B cell (primary cell): ENCODE measurements at regions not wholly inside any gene's neighbourhood (a gene's known extent, or its start where the extent isn't known, plus 50 kb on each side); places are given as distances from the start of the nearest gene placed in this dataset.

Experiments used
- ATAC-seq: fragments of 200-7000 bp; cut with Tn5 transposase; one replicate; pipeline ENCODE4 v1.10.0; 2021; ENCODE audit warnings: low read depth, mild to moderate bottlenecking, moderate number of reproducible peaks, moderate library complexity
- CTCF ChIA-PET: fragments of 350-600 bp; sonication (Branson Sonifier 250); formaldehyde crosslinking; loops from one replicate; lab custom pipeline; 2021; ENCODE audit warnings: antibody characterized with exemption, inconsistent platforms; lab: Charles Lee
- POLR2A ChIA-PET: fragments of 350-600 bp; sonication (Branson Sonifier 250); formaldehyde crosslinking; loops from one replicate; lab custom pipeline; 2021; ENCODE audit warnings: antibody characterized with exemption; lab: Charles Lee
- DNase-seq: peaks from one replicate; pipeline ENCODE4 v3.0.0; 2013
- H2AFZ ChIP-seq: 2 replicates; pipeline ENCODE4 v1.6.1; 2012; ENCODE audit warnings: mild to moderate bottlenecking, low read depth, low read length; ENCODE audit not compliant: insufficient read depth, poor library complexity, severe bottlenecking
- H3K27ac ChIP-seq, 2 donors: 1 replicate in 1 of 2; 2 replicates in 1 of 2; pipeline ENCODE4 v1.5.1; 2012 to 2013; ENCODE audit warnings: low read length in 2 of 2, mild to moderate bottlenecking in 2 of 2, moderate library complexity in 1 of 2
- H3K27me3 ChIP-seq, 4 experiments: fragments of 200-600 bp in 1 of 4; sonication (generic) in 1 of 4; replicated peaks in 1 of 4; 1 replicate in 2 of 4; 2 replicates in 2 of 4; pipeline versions ENCODE4 v1.6.1 to v1.7.0; 2013 to 2016; ENCODE audit warnings: low read length in 3 of 4, mild to moderate bottlenecking in 2 of 4, mixed read lengths in 1 of 4, moderate library complexity in 1 of 4; ENCODE audit not compliant: insufficient read depth in 4 of 4, control insufficient read depth in 3 of 4; ENCODE audit errors: control extremely low read depth in 1 of 4
- H3K36me3 ChIP-seq, 2 experiments: replicated peaks in 1 of 2; 1 replicate in 1 of 2; 2 replicates in 1 of 2; pipeline versions ENCODE4 v1.6.1 to v1.7.1; 2013; ENCODE audit warnings: low read length in 1 of 2; ENCODE audit not compliant: insufficient read depth in 2 of 2, control insufficient read depth in 1 of 2; ENCODE audit errors: control extremely low read depth in 1 of 2, extremely low read depth in 1 of 2
- H3K4me1 ChIP-seq, 2 donors: fragments of 200-600 bp in 1 of 2; sonication (generic) in 1 of 2; 1 replicate in 1 of 2; 2 replicates in 1 of 2; pipeline versions ENCODE4 v1.5.1 to v1.6.1; 2013 to 2017; ENCODE audit warnings: low read length in 2 of 2; ENCODE audit not compliant: control insufficient read depth in 2 of 2, insufficient read depth in 2 of 2
- H3K4me2 ChIP-seq: replicated peaks from 2 replicates; pipeline ENCODE3; 2012; ENCODE audit warnings: mild to moderate bottlenecking, low read depth, low read length; ENCODE audit not compliant: poor library complexity, severe bottlenecking
- H3K4me3 ChIP-seq, 5 experiments: fragments of 200-600 bp in 1 of 5; sonication (generic) in 1 of 5; 1 replicate in 3 of 5; 2 replicates in 2 of 5; pipeline versions ENCODE4 v1.5.1 to v1.7.0; 2011 to 2016; ENCODE audit warnings: low read length in 4 of 5, mild to moderate bottlenecking in 4 of 5, low read depth in 2 of 5, control low read depth in 1 of 5, moderate library complexity in 1 of 5; ENCODE audit not compliant: insufficient read depth in 1 of 5; ENCODE audit errors: control extremely low read depth in 1 of 5, extremely low read depth in 1 of 5
- H3K79me2 ChIP-seq: fragments of 200-600 bp; sonication (generic); one replicate; pipeline ENCODE4 v1.6.0; 2016; ENCODE audit warnings: low read length; ENCODE audit not compliant: control insufficient read depth, insufficient read depth
- H3K9ac ChIP-seq: fragments of 200-600 bp; sonication (generic); 2 replicates; pipeline ENCODE4 v1.6.1; 2017; ENCODE audit warnings: mild to moderate bottlenecking, low read length, moderate library complexity
- H3K9me3 ChIP-seq, 3 donors: one replicate each; pipeline versions ENCODE4 v1.6.1 to v1.7.1; 2013; ENCODE audit warnings: low read length in 2 of 3; ENCODE audit not compliant: control insufficient read depth in 2 of 3, insufficient read depth in 1 of 3; ENCODE audit errors: control extremely low read depth in 1 of 3
- H4K20me1 ChIP-seq: 2 replicates; pipeline ENCODE4 v1.6.0; 2012; ENCODE audit warnings: mild to moderate bottlenecking, low read length; ENCODE audit not compliant: insufficient read depth, control insufficient read depth, poor library complexity, severe bottlenecking
- H3K27ac Mint-ChIP-seq: one replicate; pipeline ENCODE4 v1.8.0; 2021; ENCODE audit warnings: mixed read lengths
- H3K27me3 Mint-ChIP-seq: one replicate; pipeline ENCODE4 v1.8.0; 2021; ENCODE audit warnings: mixed read lengths
- H3K4me1 Mint-ChIP-seq: one replicate; pipeline ENCODE4 v1.8.0; 2021; ENCODE audit warnings: mixed read lengths
- H3K4me3 Mint-ChIP-seq: one replicate; pipeline ENCODE4 v1.8.0; 2021; ENCODE audit warnings: mixed read lengths
- H3K9me3 Mint-ChIP-seq: one replicate; pipeline ENCODE4 v1.8.0; 2022; ENCODE audit warnings: mixed read lengths; ENCODE audit not compliant: insufficient read depth
- CTCF ChIP-seq: fragments of 200-600 bp; IDR thresholded peaks from one replicate; pipeline ENCODE4 v1.8.0; 2022; ENCODE audit warnings: antibody characterized with exemption, mild to moderate bottlenecking
- EZH2 ChIP-seq: IDR thresholded peaks from 2 replicates; pipeline ENCODE4 v1.6.1; 2012; ENCODE audit warnings: borderline replicate concordance, low read depth, mild to moderate bottlenecking, moderate library complexity, low read length; ENCODE audit not compliant: insufficient read depth, poor library complexity, severe bottlenecking
- WGBS: methylation state at CpG from one replicate; pipeline ENCODE4 v1.1.5; 2013; ENCODE audit warnings: missing lambda C conversion rate; ENCODE audit not compliant: insufficient coverage; 5-methylcytosine and 5-hydroxymethylcytosine counted together
- intact Hi-C: fragments of 100-400 bp; cut with micrococcal nuclease; formaldehyde crosslinking; loops from one replicate; pipeline ENCODE4 v1.10.0; 2022

GRCh38 chr6:18883268-18883667, 496.1 kb downstream of the RNF144B start:
- H4K20me1 ChIP-seq, result no peaks in the 10 kb centered on the region
- no peaks in the 10 kb centered on the region for H3K4me1 Mint-ChIP-seq
- ChIA-PET CTCF (no interaction called here), POLR2A (no interaction called here)
- ATAC-seq (no peak), DNase-seq (no peak)
- peaks cover 3% of the 10 kb centered on the region for H3K9me3 Mint-ChIP-seq
- H3K36me3 ChIP-seq, result no peaks in the 10 kb centered on the region
- no peaks in the 10 kb centered on the region for H3K9me3 ChIP-seq
- intact Hi-C loops, result no loop called here
- H3K27me3 ChIP-seq, result no peaks in the 10 kb centered on the region
- H3K4me3 Mint-ChIP-seq, result no peak overlapping the region
- no peak overlapping the region for H3K4me3 ChIP-seq
- TF ChIP-seq EZH2 (no peak), CTCF (no peak)
- H3K27ac Mint-ChIP-seq, result no peak overlapping the region
- no peak overlapping the region for H3K4me2 ChIP-seq
- no peak overlapping the region for H3K9ac ChIP-seq
- H3K27ac ChIP-seq, result no peak overlapping the region
- no peaks in the 10 kb centered on the region for H3K4me1 ChIP-seq
- no peaks in the 10 kb centered on the region for H3K79me2 ChIP-seq
- WGBS, result no CpG with 5 or more reads among the region's 2 CpGs
- H3K27me3 Mint-ChIP-seq, result no peaks in the 10 kb centered on the region
- no peak overlapping the region for H2AFZ ChIP-seq

- DNase-seq (no peak), ATAC-seq (no peak)
- H3K79me2 ChIP-seq, result no peaks in the 10 kb centered on the region
- Mint-ChIP-seq H3K4me3 (no peak overlapping the region), H3K27ac (no peak overlapping the region), H3K27me3 (no peaks in the 10 kb centered on the region), H3K9me3 (peaks cover 3% of the 10 kb centered on the region), H3K4me1 (no peaks in the 10 kb centered on the region)
- CTCF ChIA-PET, result no interaction called here
- intact Hi-C loops, result no loop called here
- no peaks in the 10 kb centered on the region for H3K4me1 ChIP-seq
- no peak overlapping the region for H3K4me2 ChIP-seq
- TF ChIP-seq EZH2, result no peak
- no peak for TF ChIP-seq CTCF
- POLR2A ChIA-PET, result no interaction called here
- no peak overlapping the region for H2AFZ ChIP-seq
- H4K20me1 ChIP-seq, result no peaks in the 10 kb centered on the region
- H3K36me3 ChIP-seq, result no peaks in the 10 kb centered on the region
- H3K4me3 ChIP-seq, result no peak overlapping the region
- no peaks in the 10 kb centered on the region for H3K27me3 ChIP-seq
- no peak overlapping the region for H3K27ac ChIP-seq
- H3K9ac ChIP-seq, result no peak overlapping the region
- H3K9me3 ChIP-seq, result no peaks in the 10 kb centered on the region
- WGBS, result no CpG with 5 or more reads among the region's 3 CpGs
Measured at GRCh38 chr6:18883851-18884250, 496.7 kb downstream of the RNF144B start.
